ENCODE measurements at regions not wholly inside any gene's neighbourhood (a gene's known extent, or its start where the extent isn't known, plus 50 kb on each side); places are given as distances from the start of the nearest gene placed in this dataset.

DNA sequence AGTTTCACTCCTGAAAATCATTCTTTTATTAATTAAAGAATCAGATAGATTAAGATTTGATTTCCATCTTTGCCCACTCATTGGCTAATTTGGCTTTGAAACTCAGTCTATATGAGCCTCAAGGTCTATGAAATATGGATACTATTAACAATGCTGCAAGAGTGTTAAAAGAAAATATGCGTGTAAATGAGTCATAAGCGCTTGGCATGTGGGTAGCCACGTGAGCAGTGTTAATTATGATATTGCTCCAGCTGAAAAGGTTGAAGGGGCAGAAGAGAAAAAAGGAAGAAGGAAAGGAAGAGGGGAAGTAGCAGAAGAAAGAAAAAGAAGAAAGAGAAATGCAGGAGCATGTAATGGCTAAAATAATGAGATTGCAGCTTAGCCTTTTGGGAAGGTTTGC, 151.4 kb downstream of the CHRM3 start:
- Histone ChIP-seq H3K9me3 (no peaks in the 10 kb centered on the region), H3K27me3 (no peaks in the 10 kb centered on the region), H3K27ac (no peak overlapping the region), H3K4me1 (peaks cover 5% of the 10 kb centered on the region), H3K4me3 (no peak overlapping the region), H3K36me3 (no peaks in the 10 kb centered on the region)
- DNase-seq (ENCODE audit: extremely low spot score in 2 of 2) = no peak
- intact Hi-C loops (cut with DNase I) = no loop called here
- TF ChIP-seq, protein P1, sequence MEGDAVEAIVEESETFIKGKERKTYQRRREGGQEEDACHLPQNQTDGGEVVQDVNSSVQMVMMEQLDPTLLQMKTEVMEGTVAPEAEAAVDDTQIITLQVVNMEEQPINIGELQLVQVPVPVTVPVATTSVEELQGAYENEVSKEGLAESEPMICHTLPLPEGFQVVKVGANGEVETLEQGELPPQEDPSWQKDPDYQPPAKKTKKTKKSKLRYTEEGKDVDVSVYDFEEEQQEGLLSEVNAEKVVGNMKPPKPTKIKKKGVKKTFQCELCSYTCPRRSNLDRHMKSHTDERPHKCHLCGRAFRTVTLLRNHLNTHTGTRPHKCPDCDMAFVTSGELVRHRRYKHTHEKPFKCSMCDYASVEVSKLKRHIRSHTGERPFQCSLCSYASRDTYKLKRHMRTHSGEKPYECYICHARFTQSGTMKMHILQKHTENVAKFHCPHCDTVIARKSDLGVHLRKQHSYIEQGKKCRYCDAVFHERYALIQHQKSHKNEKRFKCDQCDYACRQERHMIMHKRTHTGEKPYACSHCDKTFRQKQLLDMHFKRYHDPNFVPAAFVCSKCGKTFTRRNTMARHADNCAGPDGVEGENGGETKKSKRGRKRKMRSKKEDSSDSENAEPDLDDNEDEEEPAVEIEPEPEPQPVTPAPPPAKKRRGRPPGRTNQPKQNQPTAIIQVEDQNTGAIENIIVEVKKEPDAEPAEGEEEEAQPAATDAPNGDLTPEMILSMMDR (IDR thresholded peaks at IDR 0.05) = no peak
- TF ChIP-seq POLR2A (IDR thresholded peaks at IDR 0.05) = no peak
- TF ChIP-seq POLR2AphosphoS5 (IDR thresholded peaks at IDR 0.05; ENCODE audit: insufficient read depth in 1 of 2, low read depth in 1 of 2) = no peak

DNA sequence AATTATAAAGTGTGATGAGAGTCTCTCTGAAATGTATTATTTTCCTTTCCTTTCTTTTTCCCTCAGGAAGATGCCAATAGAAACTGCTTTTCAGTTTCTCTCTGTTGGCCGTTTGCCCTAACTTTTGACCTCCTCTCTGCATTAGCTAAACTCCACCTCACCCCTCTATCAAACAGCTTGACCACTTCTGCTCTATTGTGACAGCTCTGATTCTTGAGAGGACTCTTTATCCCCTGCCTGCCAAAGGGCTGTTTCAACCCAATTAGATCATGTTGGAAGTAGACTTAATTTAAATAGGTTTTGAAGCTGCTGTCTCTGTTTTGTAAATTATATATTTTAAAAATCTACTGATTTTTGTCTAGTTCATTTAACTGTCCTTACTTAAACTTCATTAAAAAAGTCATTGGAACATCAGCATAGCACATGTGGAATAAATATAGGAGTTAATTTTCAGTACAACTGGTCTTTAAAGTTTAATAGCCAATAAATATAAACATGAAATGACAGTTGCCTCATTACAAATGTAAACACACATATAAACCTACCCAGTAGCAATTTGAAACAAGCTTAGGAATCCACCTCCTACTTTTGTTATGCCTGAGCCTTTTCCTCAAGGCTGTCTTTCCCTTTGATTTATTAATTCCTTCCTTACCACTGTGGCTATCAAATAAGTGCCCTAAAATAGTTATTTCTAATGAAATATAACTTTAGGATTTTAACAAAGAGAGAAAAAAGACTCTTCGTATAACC, 152.0 kb downstream of the CHRM3 start:
- H3K27ac ChIP-seq = no peak overlapping the region
- no peak for DNase-seq (ENCODE audit: extremely low spot score in 2 of 2)

GRCh38 chr1:239539051-239539450, 152.7 kb downstream of the CHRM3 start:
- Histone ChIP-seq H3K36me3 (no peaks in the 10 kb centered on the region), H3K4me3 (no peak overlapping the region), H3K9me3 (no peaks in the 10 kb centered on the region), H3K27me3 (no peaks in the 10 kb centered on the region), H3K27ac (no peak overlapping the region), H3K4me1 (peaks cover 5% of the 10 kb centered on the region)
- DNase-seq (ENCODE audit: extremely low spot score in 2 of 2) = no peak
- TF ChIP-seq POLR2A (IDR thresholded peaks at IDR 0.05) (no peak), POLR2AphosphoS5 (IDR thresholded peaks at IDR 0.05; ENCODE audit: insufficient read depth in 1 of 2, low read depth in 1 of 2) (no peak)
- TF ChIP-seq, protein P1 (IDR thresholded peaks at IDR 0.05) = no peak
- intact Hi-C loops (cut with DNase I) = no loop called here

More for the DNA sequence above, 152.0 kb downstream of the CHRM3 start:
- Histone ChIP-seq H3K27me3 (no peaks in the 10 kb centered on the region), H3K4me1 (peaks cover 5% of the 10 kb centered on the region), H3K9me3 (no peaks in the 10 kb centered on the region), H3K36me3 (no peaks in the 10 kb centered on the region), H3K4me3 (no peak overlapping the region)
- TF ChIP-seq, protein P1 (IDR thresholded peaks at IDR 0.05) = no peak
- TF ChIP-seq POLR2A (IDR thresholded peaks at IDR 0.05) = no peak
- intact Hi-C loops (cut with DNase I) = no loop called here

- intact Hi-C loops (cut with DNase I) = no loop called here
- no peak for DNase-seq (ENCODE audit: extremely low spot score in 2 of 2)
- TF ChIP-seq POLR2AphosphoS5 (IDR thresholded peaks at IDR 0.05; ENCODE audit: insufficient read depth in 1 of 2, low read depth in 1 of 2) (no peak), POLR2A (IDR thresholded peaks at IDR 0.05) (no peak)
- TF ChIP-seq, protein P1 (IDR thresholded peaks at IDR 0.05) = no peak
- H3K9me3 ChIP-seq = no peaks in the 10 kb centered on the region
- no peak overlapping the region for H3K27ac ChIP-seq
- no peaks in the 10 kb centered on the region for H3K36me3 ChIP-seq
- H3K4me3 ChIP-seq = no peak overlapping the region
- no peaks in the 10 kb centered on the region for H3K27me3 ChIP-seq
- peaks cover 5% of the 10 kb centered on the region for H3K4me1 ChIP-seq
These were observed 153.4 kb downstream of the CHRM3 start for GRCh38 chr1:239539812-239540211.

- DNase-seq (ENCODE audit: extremely low spot score in 2 of 2) = no peak
- no peaks in the 10 kb centered on the region for H3K4me1 ChIP-seq
- H3K9me3 ChIP-seq = no peaks in the 10 kb centered on the region
- intact Hi-C loops (cut with DNase I) = no loop called here
- H3K4me3 ChIP-seq = no peak overlapping the region
- no peaks in the 10 kb centered on the region for H3K27me3 ChIP-seq
- H3K36me3 ChIP-seq = no peaks in the 10 kb centered on the region
- TF ChIP-seq POLR2A (IDR thresholded peaks at IDR 0.05) (no peak), POLR2AphosphoS5 (IDR thresholded peaks at IDR 0.05; ENCODE audit: insufficient read depth in 1 of 2, low read depth in 1 of 2) (no peak)
- TF ChIP-seq, protein P1 (IDR thresholded peaks at IDR 0.05) = no peak
- no peak overlapping the region for H3K27ac ChIP-seq
These were observed 157.5 kb downstream of the CHRM3 start for GRCh38 chr1:239543873-239544272.

Data from vagina (tissue), 2 donors.